H1 (cell line): ENCODE measurements at regions not wholly inside any gene's neighbourhood (a gene's known extent, or its start where the extent isn't known, plus 50 kb on each side); places are given as distances from the start of the nearest gene placed in this dataset.

ENCODE experiments used
- BCL11A ChIP-seq, 2 experiments: IDR thresholded peaks; one replicate each; pipeline ENCODE4 v1.6.1; 2011; ENCODE audit warnings: low read depth in 2 of 2, low read length in 2 of 2, mild to moderate bottlenecking in 2 of 2
- EGR1 ChIP-seq: IDR thresholded peaks from 2 replicates; pipeline ENCODE4 v1.6.1; 2011; ENCODE audit warnings: low read depth, low read length, borderline replicate concordance
- EZH2 ChIP-seq: fragments of 200-600 bp; sonication (generic); IDR thresholded peaks from 2 replicates; pipeline ENCODE4 v1.7.1; 2012; ENCODE audit warnings: low read depth, mild to moderate bottlenecking, moderate library complexity, low read length, inconsistent platforms; ENCODE audit not compliant: severe bottlenecking
- PHF8 ChIP-seq: fragments of 200-600 bp; sonication (generic); conservative IDR thresholded peaks from 2 replicates; pipeline ENCODE4 v1.7.1; 2012; ENCODE audit warnings: low read depth, mild to moderate bottlenecking, inconsistent platforms, low read length, moderate library complexity
- POLR2AphosphoS5 ChIP-seq: IDR thresholded peaks from 2 replicates; pipeline ENCODE4 v1.6.1; 2011; ENCODE audit warnings: low read depth, low read length
- TAF1 ChIP-seq: IDR thresholded peaks from 2 replicates; pipeline ENCODE4 v1.6.1; 2011; ENCODE audit warnings: mild to moderate bottlenecking, low read depth, low read length
- TBP ChIP-seq: IDR thresholded peaks from 2 replicates; pipeline ENCODE4 v1.6.1; 2011; ENCODE audit warnings: low read depth, low read length, improper control_type of control experiment
- TF ChIP-seq, protein P1 (sequence below): IDR thresholded peaks from 2 replicates; pipeline ENCODE4 v1.6.1; 2012; ENCODE audit warnings: low read length, inconsistent platforms

DNA sequence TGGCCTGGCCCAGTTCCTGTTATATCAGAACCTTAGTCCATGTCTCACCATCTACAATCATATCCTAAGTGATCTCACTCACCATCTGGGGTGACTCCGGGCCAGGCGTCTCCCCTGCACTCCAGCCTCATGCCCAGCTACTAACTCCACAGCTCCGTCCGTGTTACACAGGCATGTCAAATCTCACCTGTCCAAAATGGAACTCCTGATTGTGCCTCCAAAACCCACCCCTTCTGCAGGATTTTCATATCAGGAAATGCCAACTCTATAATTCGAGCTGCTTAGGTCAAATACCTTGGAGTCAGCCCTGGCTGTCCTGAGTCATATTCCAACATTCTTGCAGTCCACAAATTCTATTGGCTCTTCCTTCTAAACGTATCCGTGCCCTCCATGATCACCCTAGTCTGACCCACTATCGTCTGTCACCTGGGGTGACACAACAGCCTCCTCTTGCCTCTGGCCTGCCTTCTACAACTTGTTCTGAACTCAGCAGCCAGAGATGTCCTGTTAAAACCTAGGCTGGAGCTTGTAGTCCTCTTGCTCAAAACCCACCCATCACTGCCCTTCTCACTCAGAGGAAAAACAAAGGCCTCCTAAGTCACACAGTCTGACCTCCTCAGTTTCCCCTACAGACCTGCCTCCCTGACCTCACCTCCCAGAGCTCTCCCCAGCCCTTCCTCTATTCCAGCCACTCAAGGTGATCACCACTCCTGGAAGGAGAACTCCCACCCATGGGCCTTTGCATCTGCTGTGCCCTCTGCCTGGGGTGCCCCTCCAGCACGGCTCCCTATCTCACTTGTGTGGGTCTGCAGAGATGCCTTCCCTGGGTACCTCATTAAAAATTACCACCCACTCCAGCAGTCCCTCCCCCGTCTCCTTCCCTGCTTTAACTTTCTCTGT lies 85.3 kb upstream of the SIRPA start:
- TF ChIP-seq, protein P1, sequence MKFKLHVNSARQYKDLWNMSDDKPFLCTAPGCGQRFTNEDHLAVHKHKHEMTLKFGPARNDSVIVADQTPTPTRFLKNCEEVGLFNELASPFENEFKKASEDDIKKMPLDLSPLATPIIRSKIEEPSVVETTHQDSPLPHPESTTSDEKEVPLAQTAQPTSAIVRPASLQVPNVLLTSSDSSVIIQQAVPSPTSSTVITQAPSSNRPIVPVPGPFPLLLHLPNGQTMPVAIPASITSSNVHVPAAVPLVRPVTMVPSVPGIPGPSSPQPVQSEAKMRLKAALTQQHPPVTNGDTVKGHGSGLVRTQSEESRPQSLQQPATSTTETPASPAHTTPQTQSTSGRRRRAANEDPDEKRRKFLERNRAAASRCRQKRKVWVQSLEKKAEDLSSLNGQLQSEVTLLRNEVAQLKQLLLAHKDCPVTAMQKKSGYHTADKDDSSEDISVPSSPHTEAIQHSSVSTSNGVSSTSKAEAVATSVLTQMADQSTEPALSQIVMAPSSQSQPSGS: no peak
- TF ChIP-seq TBP (no peak), EZH2 (no peak), BCL11A (IDR thresholded peaks at IDR 0.05; ENCODE audit: low read depth in 2 of 2, low read length in 2 of 2) (no peak), PHF8 (no peak), EGR1 (no peak), TAF1 (no peak), POLR2AphosphoS5 (no peak)
